OCI-LY7 (cell line): ENCODE measurements at regions not wholly inside any gene's neighbourhood (a gene's known extent, or its start where the extent isn't known, plus 50 kb on each side); places are given as distances from the start of the nearest gene placed in this dataset.

Experiments used
- BruUV-seq: library from RNA; stranded (reverse); fragments of 400-500 nt; replicated peaks from 2 replicates; lab custom pipeline; 2021; lab: Mats Ljungman, UMichigan
- CTCF ChIA-PET: fragments of 300-600 bp; sonication (Branson Sonifier 250); formaldehyde crosslinking; loops from one replicate; lab custom pipeline; 2022; ENCODE audit warnings: antibody characterized with exemption; ENCODE audit not compliant: unreplicated experiment; lab: Charles Lee
- POLR2A ChIA-PET: fragments of 300-600 bp; sonication (Branson Sonifier 250); formaldehyde crosslinking; loops from one replicate; lab custom pipeline; 2022; ENCODE audit warnings: antibody characterized with exemption; lab: Charles Lee
- DNase-seq: peaks from one replicate; pipeline ENCODE4 v3.0.0-alpha.2; 2015; ENCODE audit warnings: low spot score
- H2AFZ ChIP-seq: fragments of 200-600 bp; sonication (generic), shearing (Covaris generic); 2 replicates; pipeline ENCODE4 v1.6.1; 2014; ENCODE audit warnings: mild to moderate bottlenecking, antibody characterized with exemption, low read length, moderate library complexity
- H3K27ac ChIP-seq: fragments of 200-600 bp; sonication (generic); 2 replicates; pipeline ENCODE4 v1.5.1; 2014; ENCODE audit warnings: mixed run types, low read depth, mild to moderate bottlenecking, moderate library complexity, low read length, inconsistent platforms; ENCODE audit not compliant: poor library complexity, severe bottlenecking
- H3K36me3 ChIP-seq: fragments of 200-600 bp; sonication (generic); 2 replicates; pipeline ENCODE4 v1.6.1; 2014; ENCODE audit warnings: mild to moderate bottlenecking, antibody characterized with exemption, low read length, moderate library complexity, mixed read lengths; ENCODE audit not compliant: insufficient read depth
- H3K4me1 ChIP-seq: fragments of 200-600 bp; sonication (generic); 2 replicates; pipeline ENCODE4 v1.5.1; 2014; ENCODE audit warnings: mild to moderate bottlenecking, low read length; ENCODE audit not compliant: insufficient read depth, poor library complexity, severe bottlenecking
- H3K4me2 ChIP-seq: fragments of 200-600 bp; sonication (generic); 2 replicates; pipeline ENCODE4 v1.6.1; 2014; ENCODE audit warnings: mild to moderate bottlenecking, low read length
- H3K4me3 ChIP-seq: fragments of 200-600 bp; sonication (generic); 2 replicates; pipeline ENCODE4 v1.5.1; 2014; ENCODE audit warnings: mild to moderate bottlenecking, low read depth, low read length; ENCODE audit not compliant: poor library complexity, severe bottlenecking
- H3K79me2 ChIP-seq: fragments of 200-600 bp; sonication (generic); 2 replicates; pipeline ENCODE4 v1.6.1; 2016; ENCODE audit warnings: low read depth, mild to moderate bottlenecking, low read length, moderate library complexity, mixed read lengths; ENCODE audit not compliant: insufficient read depth
- H3K9me2 ChIP-seq: fragments of 200-600 bp; sonication (generic); 2 replicates; pipeline ENCODE4 v1.6.1; 2016; ENCODE audit warnings: mild to moderate bottlenecking, low read length, mixed read lengths; ENCODE audit not compliant: insufficient read depth
- H3K9me3 ChIP-seq: fragments of 200-600 bp; sonication (generic); 2 replicates; pipeline ENCODE4 v1.6.1; 2014; ENCODE audit warnings: mild to moderate bottlenecking, mixed run types, low read length, mixed read lengths
- H4K20me1 ChIP-seq: fragments of 200-600 bp; sonication (generic); 2 replicates; pipeline ENCODE4 v1.6.1; 2014; ENCODE audit warnings: mild to moderate bottlenecking, antibody characterized with exemption, low read length, moderate library complexity, mixed read lengths; ENCODE audit not compliant: insufficient read depth
- CTCF ChIP-seq: fragments of 200-600 bp; sonication (generic); conservative IDR thresholded peaks from 2 replicates; pipeline ENCODE4 v1.5.1; 2014; ENCODE audit warnings: mild to moderate bottlenecking, antibody characterized with exemption, low read length, moderate library complexity, mixed read lengths
- EZH2phosphoT487 ChIP-seq: fragments of 200-600 bp; sonication (generic); IDR thresholded peaks from 2 replicates; pipeline ENCODE4 v1.6.1; 2018; ENCODE audit warnings: low read depth, borderline replicate concordance, mild to moderate bottlenecking, mixed run types, antibody characterized with exemption, low read length, moderate library complexity, mixed read lengths
- intact Hi-C: fragments of 100-400 bp; cut with micrococcal nuclease; formaldehyde crosslinking; loops from one replicate; pipeline ENCODE4 v1.10.0; 2022; ENCODE audit not compliant: unreplicated experiment

GRCh38 chr4:149166365-149166764 is 649.3 kb downstream of the IQCM start:
- TF ChIP-seq EZH2phosphoT487 (no peak), CTCF (no peak)
- no peaks in the 10 kb centered on the region for H3K4me1 ChIP-seq
- no peak overlapping the region for H3K4me3 ChIP-seq
- no peak overlapping the region for H3K27ac ChIP-seq
- H3K79me2 ChIP-seq = no peaks in the 10 kb centered on the region
- ChIA-PET CTCF (no interaction called here), POLR2A (interaction anchor here (0.5 kb wide), 1 partner anchor 720 kb away, joined by 3 read pairs; no protein-coding TSS in a partner anchor)
- no TSS peak for BruUV-seq
- no peaks in the 10 kb centered on the region for H4K20me1 ChIP-seq
- no peak overlapping the region for H3K4me2 ChIP-seq
- no peaks in the 10 kb centered on the region for H3K36me3 ChIP-seq
- no peaks in the 10 kb centered on the region for H3K9me2 ChIP-seq
- H3K9me3 ChIP-seq = no peaks in the 10 kb centered on the region
- DNase-seq = no peak
- no peak overlapping the region for H2AFZ ChIP-seq
- intact Hi-C loops = no loop called here

GRCh38 chr4:149164282-149164681 is 651.4 kb downstream of the IQCM start:
- BruUV-seq = no TSS peak
- TF ChIP-seq CTCF (no peak), EZH2phosphoT487 (no peak)
- Histone ChIP-seq H3K9me3 (no peaks in the 10 kb centered on the region), H3K9me2 (no peaks in the 10 kb centered on the region), H3K4me2 (no peak overlapping the region), H3K79me2 (no peaks in the 10 kb centered on the region), H3K4me1 (no peaks in the 10 kb centered on the region), H3K4me3 (no peak overlapping the region), H4K20me1 (no peaks in the 10 kb centered on the region), H3K36me3 (no peaks in the 10 kb centered on the region), H2AFZ (no peak overlapping the region), H3K27ac (no peak overlapping the region)
- intact Hi-C loops = no loop called here
- no peak for DNase-seq
- CTCF ChIA-PET = no interaction called here
- POLR2A ChIA-PET = no interaction called here

- CTCF ChIA-PET = no interaction called here
- no peak for DNase-seq
- H3K36me3 ChIP-seq = no peaks in the 10 kb centered on the region
Measured at GRCh38 chr4:149161247-149161646, 654.4 kb downstream of the IQCM start.

More at GRCh38 chr4:149161247-149161646, 654.4 kb downstream of the IQCM start:
- intact Hi-C loops = no loop called here
- Histone ChIP-seq H3K9me3 (no peaks in the 10 kb centered on the region), H3K79me2 (no peaks in the 10 kb centered on the region), H2AFZ (no peak overlapping the region), H3K4me2 (no peak overlapping the region), H3K4me3 (no peak overlapping the region), H4K20me1 (no peaks in the 10 kb centered on the region), H3K27ac (no peak overlapping the region), H3K4me1 (no peaks in the 10 kb centered on the region), H3K9me2 (no peaks in the 10 kb centered on the region)
- TF ChIP-seq CTCF (no peak), EZH2phosphoT487 (no peak)
- POLR2A ChIA-PET = interaction anchor here (0.7 kb wide), 1 partner anchor 613 kb away, joined by 3 read pairs; no protein-coding TSS in a partner anchor
- BruUV-seq = no TSS peak
